ENCODE measurements at regions not wholly inside any gene's neighbourhood (a gene's known extent, or its start where the extent isn't known, plus 50 kb on each side); places are given as distances from the start of the nearest gene placed in this dataset.

DNA sequence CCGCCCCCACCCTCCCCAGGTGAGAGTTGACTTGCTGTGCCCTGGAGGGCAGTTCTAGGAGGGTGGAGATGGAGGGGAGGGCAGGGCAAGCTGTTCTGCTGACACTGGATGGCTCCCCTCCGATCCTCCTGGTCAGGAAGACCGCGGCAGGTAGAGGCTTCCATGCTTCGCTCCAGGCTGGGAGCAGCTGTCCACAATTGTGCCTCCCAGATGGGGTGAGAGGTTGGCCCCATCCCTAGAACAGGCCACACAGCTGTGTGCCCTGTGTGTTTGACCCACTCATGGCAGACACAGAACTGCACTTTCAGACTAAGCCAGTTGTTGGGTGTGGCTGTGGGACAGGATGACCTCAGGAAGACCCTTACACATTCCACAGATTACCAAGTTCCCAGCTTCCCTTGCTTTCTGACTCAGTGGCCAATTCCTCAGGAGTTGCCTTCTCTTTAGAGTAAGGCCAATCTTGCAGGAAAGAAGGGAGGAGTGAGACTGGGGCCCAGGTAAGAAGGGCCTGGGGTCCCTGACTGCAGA lies 72.1 kb upstream of the HSPA9 start:
- TF ChIP-seq, protein P1, sequence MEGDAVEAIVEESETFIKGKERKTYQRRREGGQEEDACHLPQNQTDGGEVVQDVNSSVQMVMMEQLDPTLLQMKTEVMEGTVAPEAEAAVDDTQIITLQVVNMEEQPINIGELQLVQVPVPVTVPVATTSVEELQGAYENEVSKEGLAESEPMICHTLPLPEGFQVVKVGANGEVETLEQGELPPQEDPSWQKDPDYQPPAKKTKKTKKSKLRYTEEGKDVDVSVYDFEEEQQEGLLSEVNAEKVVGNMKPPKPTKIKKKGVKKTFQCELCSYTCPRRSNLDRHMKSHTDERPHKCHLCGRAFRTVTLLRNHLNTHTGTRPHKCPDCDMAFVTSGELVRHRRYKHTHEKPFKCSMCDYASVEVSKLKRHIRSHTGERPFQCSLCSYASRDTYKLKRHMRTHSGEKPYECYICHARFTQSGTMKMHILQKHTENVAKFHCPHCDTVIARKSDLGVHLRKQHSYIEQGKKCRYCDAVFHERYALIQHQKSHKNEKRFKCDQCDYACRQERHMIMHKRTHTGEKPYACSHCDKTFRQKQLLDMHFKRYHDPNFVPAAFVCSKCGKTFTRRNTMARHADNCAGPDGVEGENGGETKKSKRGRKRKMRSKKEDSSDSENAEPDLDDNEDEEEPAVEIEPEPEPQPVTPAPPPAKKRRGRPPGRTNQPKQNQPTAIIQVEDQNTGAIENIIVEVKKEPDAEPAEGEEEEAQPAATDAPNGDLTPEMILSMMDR (IDR thresholded peaks at IDR 0.05) = no peak
- no peak for TF ChIP-seq POLR2A (IDR thresholded peaks at IDR 0.05)
